OCI-LY7 (cell line): ENCODE measurements at regions not wholly inside any gene's neighbourhood (a gene's known extent, or its start where the extent isn't known, plus 50 kb on each side); places are given as distances from the start of the nearest gene placed in this dataset.

Experiments used
- BruUV-seq: library from RNA; stranded (reverse); fragments of 400-500 nt; replicated peaks from 2 replicates; lab custom pipeline; 2021; lab: Mats Ljungman, UMichigan
- CTCF ChIA-PET: fragments of 300-600 bp; sonication (Branson Sonifier 250); formaldehyde crosslinking; loops from one replicate; lab custom pipeline; 2022; ENCODE audit warnings: antibody characterized with exemption; ENCODE audit not compliant: unreplicated experiment; lab: Charles Lee
- POLR2A ChIA-PET: fragments of 300-600 bp; sonication (Branson Sonifier 250); formaldehyde crosslinking; loops from one replicate; lab custom pipeline; 2022; ENCODE audit warnings: antibody characterized with exemption; lab: Charles Lee
- DNase-seq: peaks from one replicate; pipeline ENCODE4 v3.0.0-alpha.2; 2015; ENCODE audit warnings: low spot score
- H2AFZ ChIP-seq: fragments of 200-600 bp; sonication (generic), shearing (Covaris generic); 2 replicates; pipeline ENCODE4 v1.6.1; 2014; ENCODE audit warnings: mild to moderate bottlenecking, antibody characterized with exemption, low read length, moderate library complexity
- H3K27ac ChIP-seq: fragments of 200-600 bp; sonication (generic); 2 replicates; pipeline ENCODE4 v1.5.1; 2014; ENCODE audit warnings: mixed run types, low read depth, mild to moderate bottlenecking, moderate library complexity, low read length, inconsistent platforms; ENCODE audit not compliant: poor library complexity, severe bottlenecking
- H3K36me3 ChIP-seq: fragments of 200-600 bp; sonication (generic); 2 replicates; pipeline ENCODE4 v1.6.1; 2014; ENCODE audit warnings: mild to moderate bottlenecking, antibody characterized with exemption, low read length, moderate library complexity, mixed read lengths; ENCODE audit not compliant: insufficient read depth
- H3K4me1 ChIP-seq: fragments of 200-600 bp; sonication (generic); 2 replicates; pipeline ENCODE4 v1.5.1; 2014; ENCODE audit warnings: mild to moderate bottlenecking, low read length; ENCODE audit not compliant: insufficient read depth, poor library complexity, severe bottlenecking
- H3K4me2 ChIP-seq: fragments of 200-600 bp; sonication (generic); 2 replicates; pipeline ENCODE4 v1.6.1; 2014; ENCODE audit warnings: mild to moderate bottlenecking, low read length
- H3K4me3 ChIP-seq: fragments of 200-600 bp; sonication (generic); 2 replicates; pipeline ENCODE4 v1.5.1; 2014; ENCODE audit warnings: mild to moderate bottlenecking, low read depth, low read length; ENCODE audit not compliant: poor library complexity, severe bottlenecking
- H3K79me2 ChIP-seq: fragments of 200-600 bp; sonication (generic); 2 replicates; pipeline ENCODE4 v1.6.1; 2016; ENCODE audit warnings: low read depth, mild to moderate bottlenecking, low read length, moderate library complexity, mixed read lengths; ENCODE audit not compliant: insufficient read depth
- H3K9me2 ChIP-seq: fragments of 200-600 bp; sonication (generic); 2 replicates; pipeline ENCODE4 v1.6.1; 2016; ENCODE audit warnings: mild to moderate bottlenecking, low read length, mixed read lengths; ENCODE audit not compliant: insufficient read depth
- H3K9me3 ChIP-seq: fragments of 200-600 bp; sonication (generic); 2 replicates; pipeline ENCODE4 v1.6.1; 2014; ENCODE audit warnings: mild to moderate bottlenecking, mixed run types, low read length, mixed read lengths
- H4K20me1 ChIP-seq: fragments of 200-600 bp; sonication (generic); 2 replicates; pipeline ENCODE4 v1.6.1; 2014; ENCODE audit warnings: mild to moderate bottlenecking, antibody characterized with exemption, low read length, moderate library complexity, mixed read lengths; ENCODE audit not compliant: insufficient read depth
- EZH2phosphoT487 ChIP-seq: fragments of 200-600 bp; sonication (generic); IDR thresholded peaks from 2 replicates; pipeline ENCODE4 v1.6.1; 2018; ENCODE audit warnings: low read depth, borderline replicate concordance, mild to moderate bottlenecking, mixed run types, antibody characterized with exemption, low read length, moderate library complexity, mixed read lengths
- intact Hi-C: fragments of 100-400 bp; cut with micrococcal nuclease; formaldehyde crosslinking; loops from one replicate; pipeline ENCODE4 v1.10.0; 2022; ENCODE audit not compliant: unreplicated experiment
- TF ChIP-seq, protein P1 (sequence below): fragments of 200-600 bp; sonication (generic); conservative IDR thresholded peaks from 2 replicates; pipeline ENCODE4 v1.5.1; 2014; ENCODE audit warnings: mild to moderate bottlenecking, antibody characterized with exemption, low read length, moderate library complexity, mixed read lengths

DNA sequence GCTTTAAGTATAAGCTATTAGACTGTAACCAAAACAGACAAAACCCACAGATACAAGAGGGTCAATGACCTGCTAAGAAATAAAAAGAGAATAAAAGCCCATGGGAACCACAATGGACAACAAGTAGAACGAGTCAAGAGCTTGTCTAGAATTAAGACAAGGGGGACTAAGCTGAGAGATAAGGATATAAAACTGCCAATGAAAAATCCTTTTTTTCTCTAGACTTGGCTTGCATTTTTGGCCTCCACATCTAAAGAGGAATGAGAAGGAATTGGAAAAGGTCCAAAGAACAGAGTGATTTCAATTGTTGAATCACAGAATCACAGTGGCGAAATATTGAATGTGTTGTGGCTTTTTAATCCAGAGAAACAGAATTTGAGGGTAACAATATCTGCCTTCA lies 135.7 kb downstream of the QDPR start:
- H4K20me1 ChIP-seq, result no peaks in the 10 kb centered on the region
- no peak for DNase-seq
- no TSS peak for BruUV-seq
- no peak overlapping the region for H3K4me3 ChIP-seq
- no peaks in the 10 kb centered on the region for H3K36me3 ChIP-seq
- H2AFZ ChIP-seq, result no peak overlapping the region
- no peak overlapping the region for H3K27ac ChIP-seq
- no peaks in the 10 kb centered on the region for H3K4me1 ChIP-seq
- H3K79me2 ChIP-seq, result no peaks in the 10 kb centered on the region
- no peaks in the 10 kb centered on the region for H3K9me2 ChIP-seq
- H3K4me2 ChIP-seq, result no peak overlapping the region
- intact Hi-C loops, result no loop called here
- no peaks in the 10 kb centered on the region for H3K9me3 ChIP-seq
- CTCF ChIA-PET, result interaction anchor here (1.2 kb wide), 1 partner anchor 9 kb away, joined by 3 read pairs; no protein-coding TSS in a partner anchor
- TF ChIP-seq EZH2phosphoT487, result no peak
- TF ChIP-seq, protein P1, sequence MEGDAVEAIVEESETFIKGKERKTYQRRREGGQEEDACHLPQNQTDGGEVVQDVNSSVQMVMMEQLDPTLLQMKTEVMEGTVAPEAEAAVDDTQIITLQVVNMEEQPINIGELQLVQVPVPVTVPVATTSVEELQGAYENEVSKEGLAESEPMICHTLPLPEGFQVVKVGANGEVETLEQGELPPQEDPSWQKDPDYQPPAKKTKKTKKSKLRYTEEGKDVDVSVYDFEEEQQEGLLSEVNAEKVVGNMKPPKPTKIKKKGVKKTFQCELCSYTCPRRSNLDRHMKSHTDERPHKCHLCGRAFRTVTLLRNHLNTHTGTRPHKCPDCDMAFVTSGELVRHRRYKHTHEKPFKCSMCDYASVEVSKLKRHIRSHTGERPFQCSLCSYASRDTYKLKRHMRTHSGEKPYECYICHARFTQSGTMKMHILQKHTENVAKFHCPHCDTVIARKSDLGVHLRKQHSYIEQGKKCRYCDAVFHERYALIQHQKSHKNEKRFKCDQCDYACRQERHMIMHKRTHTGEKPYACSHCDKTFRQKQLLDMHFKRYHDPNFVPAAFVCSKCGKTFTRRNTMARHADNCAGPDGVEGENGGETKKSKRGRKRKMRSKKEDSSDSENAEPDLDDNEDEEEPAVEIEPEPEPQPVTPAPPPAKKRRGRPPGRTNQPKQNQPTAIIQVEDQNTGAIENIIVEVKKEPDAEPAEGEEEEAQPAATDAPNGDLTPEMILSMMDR, result no peak
- POLR2A ChIA-PET, result interaction anchor here (0.8 to 1.3 kb wide), 3 partner anchors 8 to 21 kb away, joined by 3 read pairs; no protein-coding TSS in a partner anchor

DNA sequence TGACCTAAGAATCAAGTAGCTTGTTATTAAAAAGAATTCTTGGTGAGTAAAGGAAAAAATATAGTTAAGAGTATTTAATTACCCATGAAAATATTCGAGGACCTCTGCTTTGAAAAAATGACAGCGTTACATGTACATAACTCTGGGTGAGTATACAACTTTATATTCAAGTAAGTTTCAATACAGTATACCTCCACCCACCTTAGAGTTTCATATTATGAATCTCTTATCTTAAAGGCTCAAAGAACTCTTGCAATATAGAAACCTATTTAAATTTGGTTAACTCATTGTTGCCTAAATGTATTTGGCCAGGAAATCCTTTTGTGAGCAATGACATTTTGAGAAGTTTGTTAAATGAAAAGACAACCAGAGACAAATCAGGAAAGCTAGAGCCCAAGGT lies 138.2 kb downstream of the QDPR start:
- Histone ChIP-seq H3K9me3 (no peaks in the 10 kb centered on the region), H3K79me2 (no peaks in the 10 kb centered on the region), H3K4me3 (no peak overlapping the region), H4K20me1 (no peaks in the 10 kb centered on the region), H3K36me3 (no peaks in the 10 kb centered on the region), H3K9me2 (no peaks in the 10 kb centered on the region), H2AFZ (no peak overlapping the region), H3K27ac (no peak overlapping the region), H3K4me2 (no peak overlapping the region), H3K4me1 (no peaks in the 10 kb centered on the region)
- ChIA-PET CTCF (interaction anchor here (1.3 kb wide), 1 partner anchor 74 kb away, joined by 5 read pairs; no protein-coding TSS in a partner anchor), POLR2A (interaction anchor here (0.6 to 1.7 kb wide), 6 partner anchors 8 to 258 kb away, joined by 3 to 7 read pairs (median 4); no protein-coding TSS in a partner anchor)
- no peak for DNase-seq
- no TSS peak for BruUV-seq
- TF ChIP-seq, protein P1, result no peak
- TF ChIP-seq EZH2phosphoT487, result no peak
- intact Hi-C loops, result no loop called here

DNA sequence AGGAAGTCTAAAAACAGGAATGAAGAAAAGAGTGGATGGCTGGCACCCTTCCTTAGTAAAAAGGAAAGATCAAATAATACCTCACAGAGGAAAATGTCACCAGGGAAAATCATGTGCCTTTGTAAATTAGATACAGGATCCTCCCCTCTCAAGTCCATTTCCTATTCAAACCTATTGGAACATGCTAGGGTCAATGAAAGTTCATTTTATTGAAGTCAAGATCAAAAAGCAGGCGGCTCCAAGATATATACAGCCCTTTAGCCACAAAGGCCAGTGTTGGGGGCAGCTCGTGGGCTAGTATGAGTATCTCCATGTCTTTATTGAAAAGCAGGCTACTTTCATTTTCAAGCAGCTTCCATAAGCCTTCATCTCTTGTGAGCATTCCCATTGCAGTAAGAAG lies 141.1 kb downstream of the QDPR start:
- BruUV-seq, result no TSS peak
- intact Hi-C loops, result no loop called here
- Histone ChIP-seq H3K9me2 (no peaks in the 10 kb centered on the region), H4K20me1 (no peaks in the 10 kb centered on the region), H3K79me2 (no peaks in the 10 kb centered on the region), H3K4me3 (no peak overlapping the region), H3K27ac (no peak overlapping the region), H3K4me1 (no peaks in the 10 kb centered on the region), H3K9me3 (no peaks in the 10 kb centered on the region), H3K4me2 (no peak overlapping the region), H3K36me3 (no peaks in the 10 kb centered on the region), H2AFZ (no peak overlapping the region)
- CTCF ChIA-PET, result no interaction called here
- no peak for TF ChIP-seq EZH2phosphoT487
- TF ChIP-seq, protein P1, result no peak
- POLR2A ChIA-PET, result interaction anchor here (0.8 to 1.3 kb wide), 3 partner anchors 9 to 37 kb away, joined by 3 to 5 read pairs (median 3); no protein-coding TSS in a partner anchor
- DNase-seq, result no peak
